H1 (cell line): ENCODE measurements at regions not wholly inside any gene's neighbourhood (a gene's known extent, or its start where the extent isn't known, plus 50 kb on each side); places are given as distances from the start of the nearest gene placed in this dataset.

Source experiments
- CTCF ChIA-PET: fragments of 300-600 bp; sonication (Branson Sonifier 250); formaldehyde crosslinking; loops from one replicate; lab custom pipeline; 2021; ENCODE audit not compliant: partially characterized antibody; lab: Charles Lee
- POLR2A ChIA-PET: fragments of 300-600 bp; sonication (Branson Sonifier 250); formaldehyde crosslinking; loops from one replicate; lab custom pipeline; 2021; ENCODE audit warnings: inconsistent platforms; ENCODE audit not compliant: partially characterized antibody; lab: Charles Lee
- DNase-seq, 2 experiments: peaks; one replicate each; pipeline versions ENCODE4 v3.0.0 to v3.0.0-alpha.2; 2010 to 2022; ENCODE audit warnings: low spot score in 2 of 2, low read depth in 1 of 2, mixed read lengths in 1 of 2
- FAIRE-seq: peaks from 2 replicates; lab custom pipeline; 2011; peaks lifted over from hg19 to GRCh38; lab: Jason Lieb, UNC
- H2AFZ ChIP-seq: 2 replicates; pipeline ENCODE4 v1.8.1; 2012; ENCODE audit warnings: low read length, inconsistent platforms
- H2AK5ac ChIP-seq: 2 replicates; pipeline ENCODE4 v1.6.1; 2013; ENCODE audit warnings: low read depth, low read length
- H2BK120ac ChIP-seq: replicated peaks from 2 replicates; pipeline ENCODE3; 2013; ENCODE audit warnings: low read depth, low read length, inconsistent platforms
- H2BK12ac ChIP-seq: 2 replicates; pipeline ENCODE4 v1.6.1; 2013; ENCODE audit warnings: low read depth, low read length
- H2BK15ac ChIP-seq: 2 replicates; pipeline ENCODE4 v1.6.1; 2013; ENCODE audit warnings: low read length
- H2BK20ac ChIP-seq: 2 replicates; pipeline ENCODE4 v1.6.1; 2013; ENCODE audit warnings: low read length
- H2BK5ac ChIP-seq: 2 replicates; pipeline ENCODE4 v1.6.1; 2013; ENCODE audit warnings: low read depth, low read length
- H3K14ac ChIP-seq: 2 replicates; pipeline ENCODE4 v1.6.1; 2013; ENCODE audit warnings: inconsistent platforms; ENCODE audit not compliant: insufficient read length
- H3K18ac ChIP-seq: 2 replicates; pipeline ENCODE4 v1.6.1; 2013; ENCODE audit warnings: low read length; ENCODE audit errors: extremely low read depth
- H3K23ac ChIP-seq: 2 replicates; pipeline ENCODE4 v1.6.1; 2013; ENCODE audit warnings: inconsistent platforms; ENCODE audit not compliant: insufficient read length
- H3K23me2 ChIP-seq: 2 replicates; pipeline ENCODE4 v1.6.1; 2013; ENCODE audit warnings: low read depth, low read length
- H3K27ac ChIP-seq: 2 replicates; pipeline ENCODE4 v1.6.1; 2011; ENCODE audit warnings: low read depth, low read length, inconsistent platforms
- H3K27me3 ChIP-seq, 4 experiments: replicated peaks in 1 of 4; 1 replicate in 1 of 4; 2 replicates in 3 of 4; pipeline versions ENCODE4 v1.6.1 to v1.8.1; 2011 to 2013; ENCODE audit warnings: low read length in 3 of 4, mild to moderate bottlenecking in 3 of 4, inconsistent platforms in 2 of 4, mixed read lengths in 2 of 4, moderate library complexity in 1 of 4; ENCODE audit not compliant: control insufficient read depth in 3 of 4, insufficient read depth in 3 of 4; ENCODE audit errors: extremely low read depth in 1 of 4
- H3K36me3 ChIP-seq, 4 experiments: 2 replicates each; pipeline versions ENCODE4 v1.6.1 to v1.8.1; 2011 to 2013; ENCODE audit warnings: mild to moderate bottlenecking in 4 of 4, low read length in 3 of 4, moderate library complexity in 2 of 4, control low read depth in 1 of 4, inconsistent platforms in 1 of 4; ENCODE audit not compliant: insufficient read depth in 4 of 4, control insufficient read depth in 2 of 4
- H3K4ac ChIP-seq: replicated peaks from 2 replicates; pipeline ENCODE3; 2013; ENCODE audit warnings: low read length, low read depth, mixed read lengths, inconsistent platforms; ENCODE audit not compliant: insufficient read length
- H3K4me1 ChIP-seq, 4 experiments: replicated peaks in 1 of 4; 1 replicate in 1 of 4; 2 replicates in 3 of 4; pipeline versions ENCODE4 v1.6.1 to v1.8.1; 2011 to 2013; ENCODE audit warnings: low read length in 3 of 4, inconsistent platforms in 2 of 4, mixed read lengths in 1 of 4; ENCODE audit not compliant: insufficient read depth in 4 of 4, control insufficient read depth in 3 of 4
- H3K4me2 ChIP-seq, 2 experiments: 2 replicates each; pipeline versions ENCODE4 v1.6.1 to v1.8.1; 2011 to 2013; ENCODE audit warnings: low read depth in 2 of 2, low read length in 2 of 2, control low read depth in 1 of 2, inconsistent platforms in 1 of 2, mild to moderate bottlenecking in 1 of 2; ENCODE audit not compliant: insufficient read depth in 1 of 2
- H3K4me3 ChIP-seq, 4 experiments: fragments of 200-600, 300-600 bp in 1 of 4; sonication (generic), shearing (Covaris generic), sonication (Bioruptor Twin) in 1 of 4; 2 replicates each; pipeline versions ENCODE4 v1.5.1 to v1.8.1; 2011 to 2016; ENCODE audit warnings: low read length in 4 of 4, low read depth in 3 of 4, control low read depth in 2 of 4, inconsistent platforms in 2 of 4, mild to moderate bottlenecking in 2 of 4, mixed read lengths in 1 of 4, moderate library complexity in 1 of 4; ENCODE audit not compliant: insufficient read depth in 2 of 4; ENCODE audit errors: extremely low read depth in 1 of 4
- H3K56ac ChIP-seq: replicated peaks from 2 replicates; pipeline ENCODE3; 2013; ENCODE audit warnings: low read depth, mild to moderate bottlenecking, mixed read lengths, low read length, inconsistent platforms; ENCODE audit not compliant: insufficient read length
- H3K79me1 ChIP-seq: 2 replicates; pipeline ENCODE4 v1.6.1; 2013; ENCODE audit warnings: low read depth, low read length, control low read depth
- H3K79me2 ChIP-seq, 2 experiments: 2 replicates each; pipeline versions ENCODE4 v1.6.1 to v1.8.1; 2012 to 2013; ENCODE audit warnings: low read length in 2 of 2, mild to moderate bottlenecking in 2 of 2, inconsistent platforms in 1 of 2; ENCODE audit not compliant: insufficient read depth in 2 of 2, control insufficient read depth in 1 of 2
- H3K9ac ChIP-seq, 4 experiments: replicated peaks in 1 of 4; 1 replicate in 1 of 4; 2 replicates in 3 of 4; pipeline versions ENCODE4 v1.6.1 to v1.8.1; 2011 to 2013; ENCODE audit warnings: low read depth in 3 of 4, low read length in 3 of 4, control low read depth in 2 of 4, mild to moderate bottlenecking in 2 of 4, moderate library complexity in 2 of 4, inconsistent platforms in 1 of 4; ENCODE audit errors: extremely low read depth in 1 of 4
- H3K9me3 ChIP-seq, 2 experiments: 2 replicates each; pipeline versions ENCODE4 v1.6.1 to v1.8.1; 2012 to 2013; ENCODE audit warnings: mild to moderate bottlenecking in 2 of 2, moderate library complexity in 2 of 2, control low read depth in 1 of 2, inconsistent platforms in 1 of 2, low read depth in 1 of 2, low read length in 1 of 2, mixed read lengths in 1 of 2; ENCODE audit not compliant: insufficient read depth in 2 of 2
- H4K20me1 ChIP-seq, 2 experiments: replicated peaks in 1 of 2; 2 replicates each; pipeline versions ENCODE3 to v1.8.1; 2011 to 2013; ENCODE audit warnings: inconsistent platforms in 2 of 2, low read length in 2 of 2, mild to moderate bottlenecking in 1 of 2; ENCODE audit not compliant: insufficient read depth in 2 of 2, control insufficient read depth in 1 of 2
- H4K5ac ChIP-seq: 2 replicates; pipeline ENCODE4 v1.6.1; 2013; ENCODE audit warnings: low read length, low read depth, mixed read lengths, inconsistent platforms; ENCODE audit not compliant: insufficient read length
- H4K8ac ChIP-seq: 2 replicates; pipeline ENCODE4 v1.8.0; 2013; ENCODE audit warnings: mild to moderate bottlenecking, moderate library complexity, low read length, inconsistent platforms; ENCODE audit not compliant: insufficient read depth; ENCODE audit errors: extremely low read depth
- H4K91ac ChIP-seq: replicated peaks from 2 replicates; pipeline ENCODE3; 2013; ENCODE audit warnings: low read length, mixed read lengths, inconsistent platforms; ENCODE audit not compliant: insufficient read length
- BRCA1 ChIP-seq: IDR thresholded peaks from 2 replicates; pipeline ENCODE4 v1.6.1; 2012; ENCODE audit warnings: low read depth, low read length, improper control_type of control experiment
- CBX5 ChIP-seq: fragments of 300-800, 300-1000 bp; sonication (generic); IDR thresholded peaks from 2 replicates; pipeline ENCODE4 v1.7.1; 2016; ENCODE audit warnings: antibody characterized with exemption, low read length, low read depth
- EP300 ChIP-seq, 2 experiments: IDR thresholded peaks; 1 replicate in 1 of 2; 2 replicates in 1 of 2; pipeline ENCODE4 v1.6.1; 2011 to 2012; ENCODE audit warnings: low read depth in 2 of 2, low read length in 2 of 2, mild to moderate bottlenecking in 2 of 2, borderline replicate concordance in 1 of 2, inconsistent platforms in 1 of 2, moderate library complexity in 1 of 2
- GABPA ChIP-seq: IDR thresholded peaks from 2 replicates; pipeline ENCODE4 v1.6.1; 2011; ENCODE audit warnings: mild to moderate bottlenecking, low read length, moderate library complexity, borderline replicate concordance; ENCODE audit not compliant: insufficient read depth
- GTF2F1 ChIP-seq: IDR thresholded peaks from 2 replicates; pipeline ENCODE4 v1.6.1; 2012; ENCODE audit warnings: low read depth, low read length, improper control_type of control experiment, borderline replicate concordance
- SAP30 ChIP-seq: fragments of 300-600 bp; sonication (generic); IDR thresholded peaks from 2 replicates; pipeline ENCODE4 v1.7.1; 2012; ENCODE audit warnings: low read length, moderate library complexity, mild to moderate bottlenecking, inconsistent platforms; ENCODE audit not compliant: insufficient read depth, insufficient replicate concordance
- SIN3A ChIP-seq, 2 experiments: IDR thresholded peaks in 1 of 2; conservative IDR thresholded peaks in 1 of 2; 2 replicates each; pipeline ENCODE4 v1.6.1; 2011 to 2012; ENCODE audit warnings: low read length in 2 of 2, improper control_type of control experiment in 1 of 2, low read depth in 1 of 2, mild to moderate bottlenecking in 1 of 2
- SIX5 ChIP-seq: IDR thresholded peaks from 2 replicates; pipeline ENCODE4 v1.6.1; 2011; ENCODE audit warnings: mild to moderate bottlenecking, low read depth, low read length
- SRF ChIP-seq: IDR thresholded peaks from 2 replicates; pipeline ENCODE4 v1.6.1; 2011; ENCODE audit warnings: mild to moderate bottlenecking, low read depth, low read length, moderate library complexity
- TCF12 ChIP-seq: IDR thresholded peaks from 2 replicates; pipeline ENCODE4 v1.6.1; 2011; ENCODE audit warnings: low read depth, mild to moderate bottlenecking, low read length
- WGBS, 2 experiments: shearing (Covaris generic) in 1 of 2; methylation state at CpG; one replicate each; pipeline versions ENCODE4 v1.1.6 to v1.1.7; 2013 to 2015; ENCODE audit warnings: low lambda C conversion rate in 2 of 2, mixed read lengths in 2 of 2, inconsistent platforms in 1 of 2, low coverage in 1 of 2, missing lambda C conversion rate in 1 of 2; ENCODE audit not compliant: insufficient replicate concordance in 2 of 2, insufficient coverage in 1 of 2, insufficient read length in 1 of 2; ENCODE audit errors: extremely low coverage in 1 of 2, missing lambda C conversion rate in 1 of 2; 5-methylcytosine and 5-hydroxymethylcytosine counted together
- TF ChIP-seq, protein P1 (sequence below): IDR thresholded peaks from 2 replicates; pipeline ENCODE4 v1.6.1; 2011; ENCODE audit warnings: low read depth, mild to moderate bottlenecking, low read length; ENCODE audit not compliant: insufficient read depth
- TF ChIP-seq, protein P2 (sequence below): IDR thresholded peaks from 2 replicates; pipeline ENCODE4 v1.6.1; 2011; ENCODE audit warnings: low read length, improper control_type of control experiment

DNA sequence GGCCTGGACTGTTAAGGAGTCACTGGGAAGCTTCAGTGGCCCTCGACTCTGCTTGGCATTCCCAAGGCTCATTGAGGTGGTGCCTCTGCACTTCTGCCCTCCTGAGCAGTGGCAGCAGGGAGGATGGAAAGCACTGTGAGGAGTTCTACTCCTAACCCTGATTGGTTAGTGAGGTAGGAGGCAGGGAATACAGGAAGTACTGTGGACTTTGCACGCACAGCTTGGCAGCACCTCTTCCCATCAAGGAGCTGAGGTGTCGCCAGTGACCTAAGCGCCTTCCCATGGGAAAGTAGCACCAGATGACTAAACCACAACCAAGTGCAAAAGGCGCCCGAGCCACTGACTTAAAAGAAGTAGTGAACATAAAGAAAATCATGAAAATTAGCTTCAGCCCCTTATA, 152.5 kb upstream of the CADM1 start:
- H2BK5ac ChIP-seq = no peak overlapping the region
- no peak overlapping the region for H3K9ac ChIP-seq
- DNase-seq = no peak
- H3K27ac ChIP-seq = no peak overlapping the region
- no peak overlapping the region for H2AK5ac ChIP-seq
- 88% methylated on average over 6 of the region's 6 CpGs; no CpG with 5 or more reads in 1 of the 2 experiments for WGBS, 2 experiments
- no peak overlapping the region for H3K4me3 ChIP-seq
- H4K20me1 ChIP-seq = no peaks in the 10 kb centered on the region
- no peaks in the 10 kb centered on the region for H3K9me3 ChIP-seq
- H4K91ac ChIP-seq = no peak overlapping the region
- H4K5ac ChIP-seq = no peak overlapping the region
- ChIA-PET CTCF (interaction anchor here (1.3 to 7.9 kb wide), 3 partner anchors 14 to 33 kb away, joined by 4 to 35 read pairs (median 4); no protein-coding TSS in a partner anchor), POLR2A (no interaction called here)
- H3K18ac ChIP-seq = no peak overlapping the region
- no peak overlapping the region for H4K8ac ChIP-seq
- no peak overlapping the region for H3K56ac ChIP-seq
- H3K23ac ChIP-seq = no peak overlapping the region
- FAIRE-seq = no peak
- H3K4me1 ChIP-seq = peaks cover 0 to 13% (median 5%) of the 10 kb centered on the region in 4 experiments; a peak in 6 of 7 replicates
- H3K4me2 ChIP-seq = no peak overlapping the region
- H3K36me3 ChIP-seq = no peaks in the 10 kb centered on the region
- peaks cover 12 to 38% (median 32%) of the 10 kb centered on the region in 4 experiments for H3K27me3 ChIP-seq
- H2BK15ac ChIP-seq = no peak overlapping the region
- no peaks in the 10 kb centered on the region for H3K79me2 ChIP-seq
- no peaks in the 10 kb centered on the region for H3K79me1 ChIP-seq
- no peak overlapping the region for H2BK120ac ChIP-seq
- no peak overlapping the region for H3K4ac ChIP-seq
- peaks cover 16% of the 10 kb centered on the region; the same call in 1 of the 2 replicates for H3K23me2 ChIP-seq
- H2BK12ac ChIP-seq = 0 out of 2 replicates have a peak overlapping the region, but pooled peaks have one; percentile 17
- H2AFZ ChIP-seq = no peak overlapping the region
- H3K14ac ChIP-seq = no peak overlapping the region
- H2BK20ac ChIP-seq = no peak overlapping the region
- no peak for TF ChIP-seq SRF
- TF ChIP-seq, protein P1, sequence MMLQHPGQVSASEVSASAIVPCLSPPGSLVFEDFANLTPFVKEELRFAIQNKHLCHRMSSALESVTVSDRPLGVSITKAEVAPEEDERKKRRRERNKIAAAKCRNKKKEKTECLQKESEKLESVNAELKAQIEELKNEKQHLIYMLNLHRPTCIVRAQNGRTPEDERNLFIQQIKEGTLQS = no peak
- TF ChIP-seq BRCA1 = no peak
- no peak for TF ChIP-seq SIX5
- TF ChIP-seq SAP30 = no peak
- no peak for TF ChIP-seq TCF12
- TF ChIP-seq EP300 (IDR thresholded peaks at IDR 0.05; ENCODE audit: borderline replicate concordance in 1 of 2, low read depth in 2 of 2, low read length in 2 of 2) = no peak
- no peak for TF ChIP-seq CBX5
- TF ChIP-seq, protein P2, sequence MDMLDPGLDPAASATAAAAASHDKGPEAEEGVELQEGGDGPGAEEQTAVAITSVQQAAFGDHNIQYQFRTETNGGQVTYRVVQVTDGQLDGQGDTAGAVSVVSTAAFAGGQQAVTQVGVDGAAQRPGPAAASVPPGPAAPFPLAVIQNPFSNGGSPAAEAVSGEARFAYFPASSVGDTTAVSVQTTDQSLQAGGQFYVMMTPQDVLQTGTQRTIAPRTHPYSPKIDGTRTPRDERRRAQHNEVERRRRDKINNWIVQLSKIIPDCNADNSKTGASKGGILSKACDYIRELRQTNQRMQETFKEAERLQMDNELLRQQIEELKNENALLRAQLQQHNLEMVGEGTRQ = no peak
- no peak for TF ChIP-seq SIN3A (conservative IDR thresholded peaks at IDR 0.05 in 1 of 2, IDR thresholded peaks at IDR 0.05 in 1 of 2; ENCODE audit: low read depth in 1 of 2, low read length in 2 of 2)
- no peak for TF ChIP-seq GTF2F1
- TF ChIP-seq GABPA = no peak
